ENCODE measurements at regions not wholly inside any gene's neighbourhood (a gene's known extent, or its start where the extent isn't known, plus 50 kb on each side); places are given as distances from the start of the nearest gene placed in this dataset.

DNA sequence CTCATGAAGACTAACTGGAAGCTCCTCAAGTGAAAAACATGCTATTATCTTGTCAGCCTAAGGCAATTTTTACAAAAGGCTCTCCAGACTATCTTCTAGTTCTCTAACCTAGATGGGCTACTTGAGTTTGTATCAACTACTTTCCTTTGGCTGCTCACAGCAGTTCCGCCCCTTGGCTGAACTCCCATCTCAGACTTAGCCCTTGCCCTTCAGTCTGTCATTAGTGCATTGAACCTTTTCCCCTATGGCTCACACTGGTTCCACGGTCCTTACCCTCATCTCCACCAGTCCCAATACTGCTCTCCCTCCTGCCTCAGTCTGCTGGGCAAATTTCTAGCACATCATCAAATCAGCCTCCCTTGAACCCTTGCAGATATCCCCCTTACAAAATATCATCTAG, 362.3 kb downstream of the PPP1R2C start:
- no peaks in the 10 kb centered on the region for H3K4me1 ChIP-seq
- peak in 2 of 3 donors; percentile 37 to 51 for DNase-seq
- no peak for TF ChIP-seq POLR2A (IDR thresholded peaks at IDR 0.05)
- TF ChIP-seq, protein P1, sequence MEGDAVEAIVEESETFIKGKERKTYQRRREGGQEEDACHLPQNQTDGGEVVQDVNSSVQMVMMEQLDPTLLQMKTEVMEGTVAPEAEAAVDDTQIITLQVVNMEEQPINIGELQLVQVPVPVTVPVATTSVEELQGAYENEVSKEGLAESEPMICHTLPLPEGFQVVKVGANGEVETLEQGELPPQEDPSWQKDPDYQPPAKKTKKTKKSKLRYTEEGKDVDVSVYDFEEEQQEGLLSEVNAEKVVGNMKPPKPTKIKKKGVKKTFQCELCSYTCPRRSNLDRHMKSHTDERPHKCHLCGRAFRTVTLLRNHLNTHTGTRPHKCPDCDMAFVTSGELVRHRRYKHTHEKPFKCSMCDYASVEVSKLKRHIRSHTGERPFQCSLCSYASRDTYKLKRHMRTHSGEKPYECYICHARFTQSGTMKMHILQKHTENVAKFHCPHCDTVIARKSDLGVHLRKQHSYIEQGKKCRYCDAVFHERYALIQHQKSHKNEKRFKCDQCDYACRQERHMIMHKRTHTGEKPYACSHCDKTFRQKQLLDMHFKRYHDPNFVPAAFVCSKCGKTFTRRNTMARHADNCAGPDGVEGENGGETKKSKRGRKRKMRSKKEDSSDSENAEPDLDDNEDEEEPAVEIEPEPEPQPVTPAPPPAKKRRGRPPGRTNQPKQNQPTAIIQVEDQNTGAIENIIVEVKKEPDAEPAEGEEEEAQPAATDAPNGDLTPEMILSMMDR (IDR thresholded peaks at IDR 0.05): no peak
- H3K27me3 ChIP-seq: no peaks in the 10 kb centered on the region
- H3K27ac ChIP-seq: no peak overlapping the region
- no peak overlapping the region for H3K4me3 ChIP-seq
- no peaks in the 10 kb centered on the region for H3K9me3 ChIP-seq
- no peaks in the 10 kb centered on the region for H3K36me3 ChIP-seq

DNA sequence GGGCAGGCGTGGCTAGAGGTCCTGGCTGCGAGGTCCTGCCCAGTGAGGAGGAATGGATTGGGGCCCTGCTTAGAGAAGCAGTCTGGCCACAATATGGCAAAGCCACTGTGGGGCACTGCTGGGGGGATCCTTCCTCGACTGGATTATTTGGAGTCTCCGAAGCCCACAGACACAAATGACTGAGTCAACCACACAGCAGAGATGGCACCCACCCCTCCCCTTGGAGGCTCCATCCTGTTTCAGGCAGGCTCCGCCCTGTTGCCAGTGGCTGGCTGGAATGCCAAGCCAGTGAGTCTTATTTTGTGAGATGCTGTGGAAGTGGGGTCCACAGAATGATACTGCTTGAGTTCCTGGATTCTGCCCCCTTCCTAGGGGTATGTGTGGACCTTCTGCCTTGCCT, 363.9 kb downstream of the PPP1R2C start:
- H3K36me3 ChIP-seq: no peaks in the 10 kb centered on the region
- no peaks in the 10 kb centered on the region for H3K4me1 ChIP-seq
- no peaks in the 10 kb centered on the region for H3K9me3 ChIP-seq
- no peak overlapping the region for H3K27ac ChIP-seq
- TF ChIP-seq, protein P1 (IDR thresholded peaks at IDR 0.05): no peak
- TF ChIP-seq POLR2A (IDR thresholded peaks at IDR 0.05): no peak
- no peak for DNase-seq
- H3K27me3 ChIP-seq: no peaks in the 10 kb centered on the region
- no peak overlapping the region for H3K4me3 ChIP-seq

GRCh38 chrX:42399632-42400024, 378.3 kb downstream of the PPP1R2C start:
- Histone ChIP-seq H3K27ac (no peak overlapping the region), H3K4me3 (no peak overlapping the region), H3K4me1 (no peaks in the 10 kb centered on the region), H3K27me3 (no peaks in the 10 kb centered on the region), H3K9me3 (no peaks in the 10 kb centered on the region), H3K36me3 (no peaks in the 10 kb centered on the region)
- no peak for DNase-seq
- TF ChIP-seq POLR2A (IDR thresholded peaks at IDR 0.05): no peak
- TF ChIP-seq, protein P1 (IDR thresholded peaks at IDR 0.05): no peak

- no peak overlapping the region for H3K27ac ChIP-seq
- H3K9me3 ChIP-seq: no peaks in the 10 kb centered on the region
- no peak overlapping the region for H3K4me3 ChIP-seq
- TF ChIP-seq, protein P1 (IDR thresholded peaks at IDR 0.05): no peak
- no peak for DNase-seq
- no peaks in the 10 kb centered on the region for H3K36me3 ChIP-seq
- H3K4me1 ChIP-seq: no peaks in the 10 kb centered on the region
- no peaks in the 10 kb centered on the region for H3K27me3 ChIP-seq
These were observed 378.9 kb downstream of the PPP1R2C start for GRCh38 chrX:42398967-42399631.

- Histone ChIP-seq H3K36me3 (no peaks in the 10 kb centered on the region), H3K9me3 (no peaks in the 10 kb centered on the region), H3K27ac (no peak overlapping the region), H3K4me3 (no peak overlapping the region), H3K27me3 (no peaks in the 10 kb centered on the region), H3K4me1 (no peaks in the 10 kb centered on the region)
- TF ChIP-seq POLR2A (IDR thresholded peaks at IDR 0.05): no peak
- TF ChIP-seq, protein P1 (IDR thresholded peaks at IDR 0.05): no peak
- DNase-seq: no peak
These were observed 381.8 kb downstream of the PPP1R2C start for GRCh38 chrX:42396136-42396535.

GRCh38 chrX:42392846-42393245, 385.1 kb downstream of the PPP1R2C start:
- TF ChIP-seq, protein P1 (IDR thresholded peaks at IDR 0.05): no peak
- no peak for TF ChIP-seq POLR2A (IDR thresholded peaks at IDR 0.05)
- Histone ChIP-seq H3K9me3 (no peaks in the 10 kb centered on the region), H3K4me1 (no peaks in the 10 kb centered on the region)

More at GRCh38 chrX:42392846-42393245, 385.1 kb downstream of the PPP1R2C start:
- no peaks in the 10 kb centered on the region for H3K27me3 ChIP-seq
- DNase-seq: no peak
- no peaks in the 10 kb centered on the region for H3K36me3 ChIP-seq
- H3K27ac ChIP-seq: no peak overlapping the region
- H3K4me3 ChIP-seq: no peak overlapping the region

Measured in Peyer's patch (tissue), 4 donors.